ENCODE measurements at regions not wholly inside any gene's neighbourhood (a gene's known extent, or its start where the extent isn't known, plus 50 kb on each side); places are given as distances from the start of the nearest gene placed in this dataset.
A peak's percentile ranks its signal among the peaks of the same experiment; 100 is the strongest.

DNA sequence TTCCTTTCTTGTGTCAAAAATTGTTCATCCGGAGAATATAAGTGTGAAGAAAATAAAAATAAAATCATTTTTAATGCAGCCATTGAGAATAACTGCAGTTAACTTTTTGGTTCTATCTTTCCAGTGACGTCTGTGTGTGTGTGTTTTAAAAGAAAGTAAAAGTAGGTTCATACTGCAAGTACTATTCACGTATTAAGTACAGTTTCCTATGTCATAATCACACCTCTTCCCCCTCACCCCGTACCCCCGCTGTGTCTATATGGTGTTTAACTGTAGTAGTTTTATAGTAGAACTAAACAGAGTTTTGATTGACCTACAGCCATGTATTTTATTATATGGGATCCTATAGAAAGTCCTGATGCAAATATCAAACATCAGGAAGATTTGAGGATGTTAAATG lies 78.5 kb upstream of the CLCN4 start:
- Mint-ChIP-seq H3K27me3 (no peaks in the 10 kb centered on the region), H3K4me1 (ENCODE audit: low read depth) (peaks cover 12% of the 10 kb centered on the region), H3K4me3 (no peak overlapping the region), H3K36me3 (ENCODE audit: low read depth) (peaks cover 9% of the 10 kb centered on the region), H3K9me3 (no peaks in the 10 kb centered on the region), H3K27ac (no peak overlapping the region)
- CTCF ChIA-PET: interaction anchor here (1.7 kb wide), 1 partner anchor 42 kb away, joined by 4 read pairs; no protein-coding TSS in a partner anchor
- no peaks in the 10 kb centered on the region for H3K36me3 ChIP-seq (ENCODE audit: insufficient read depth, low read length)
- ATAC-seq (ENCODE audit: poor library complexity): no peak
- DNase-seq: no peak
- no peaks in the 10 kb centered on the region for H3K9me3 ChIP-seq (ENCODE audit: control insufficient read depth in 1 of 2, insufficient read depth in 1 of 2, low read length in 2 of 2)
- intact Hi-C loops (cut with DNase I, micrococcal nuclease): loop anchor here in 1 of 2 experiments (5.0 kb wide), 1 partner anchor 39 kb away; no protein-coding TSS in a partner anchor
- no peak overlapping the region for H3K27ac ChIP-seq (ENCODE audit: low read depth in 1 of 2, low read length in 2 of 2)
- POLR2A ChIA-PET: interaction anchor here (2.4 kb wide), 1 partner anchor 33 kb away, joined by 8 read pairs; no protein-coding TSS in a partner anchor
- TF ChIP-seq, protein P1, sequence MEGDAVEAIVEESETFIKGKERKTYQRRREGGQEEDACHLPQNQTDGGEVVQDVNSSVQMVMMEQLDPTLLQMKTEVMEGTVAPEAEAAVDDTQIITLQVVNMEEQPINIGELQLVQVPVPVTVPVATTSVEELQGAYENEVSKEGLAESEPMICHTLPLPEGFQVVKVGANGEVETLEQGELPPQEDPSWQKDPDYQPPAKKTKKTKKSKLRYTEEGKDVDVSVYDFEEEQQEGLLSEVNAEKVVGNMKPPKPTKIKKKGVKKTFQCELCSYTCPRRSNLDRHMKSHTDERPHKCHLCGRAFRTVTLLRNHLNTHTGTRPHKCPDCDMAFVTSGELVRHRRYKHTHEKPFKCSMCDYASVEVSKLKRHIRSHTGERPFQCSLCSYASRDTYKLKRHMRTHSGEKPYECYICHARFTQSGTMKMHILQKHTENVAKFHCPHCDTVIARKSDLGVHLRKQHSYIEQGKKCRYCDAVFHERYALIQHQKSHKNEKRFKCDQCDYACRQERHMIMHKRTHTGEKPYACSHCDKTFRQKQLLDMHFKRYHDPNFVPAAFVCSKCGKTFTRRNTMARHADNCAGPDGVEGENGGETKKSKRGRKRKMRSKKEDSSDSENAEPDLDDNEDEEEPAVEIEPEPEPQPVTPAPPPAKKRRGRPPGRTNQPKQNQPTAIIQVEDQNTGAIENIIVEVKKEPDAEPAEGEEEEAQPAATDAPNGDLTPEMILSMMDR (IDR thresholded peaks at IDR 0.05): no peak
- H3K4me3 ChIP-seq (ENCODE audit: low read length): no peak overlapping the region
- no peaks in the 10 kb centered on the region for H3K27me3 ChIP-seq (ENCODE audit: control insufficient read depth in 1 of 2, insufficient read depth in 2 of 2, low read length in 2 of 2)
- peaks cover 11% of the 10 kb centered on the region for H3K4me1 ChIP-seq (ENCODE audit: insufficient read depth, low read length)

- TF ChIP-seq, protein P1 (IDR thresholded peaks at IDR 0.05): no peak
- Histone ChIP-seq H3K27ac (ENCODE audit: low read depth in 1 of 2, low read length in 2 of 2) (no peak overlapping the region), H3K36me3 (ENCODE audit: insufficient read depth, low read length) (no peaks in the 10 kb centered on the region), H3K4me1 (ENCODE audit: insufficient read depth, low read length) (peaks cover 18% of the 10 kb centered on the region), H3K4me3 (ENCODE audit: low read length) (no peak overlapping the region), H3K27me3 (ENCODE audit: control insufficient read depth in 1 of 2, insufficient read depth in 2 of 2, low read length in 2 of 2) (no peaks in the 10 kb centered on the region), H3K9me3 (ENCODE audit: control insufficient read depth in 1 of 2, insufficient read depth in 1 of 2, low read length in 2 of 2) (no peaks in the 10 kb centered on the region)
- POLR2A ChIA-PET: no interaction called here
- H3K4me3 Mint-ChIP-seq: no peak overlapping the region
- CTCF ChIA-PET: no interaction called here
- intact Hi-C loops (cut with DNase I, micrococcal nuclease): loop anchor here in 1 of 2 experiments (5.0 kb wide), 1 partner anchor 38 kb away; no protein-coding TSS in a partner anchor
- peaks cover 9% of the 10 kb centered on the region for H3K36me3 Mint-ChIP-seq (ENCODE audit: low read depth)
- no peaks in the 10 kb centered on the region for H3K9me3 Mint-ChIP-seq
- no peaks in the 10 kb centered on the region for H3K27me3 Mint-ChIP-seq
- H3K4me1 Mint-ChIP-seq (ENCODE audit: low read depth): peaks cover 21% of the 10 kb centered on the region
- DNase-seq: no peak
- ATAC-seq (ENCODE audit: poor library complexity): no peak
- no peak overlapping the region for H3K27ac Mint-ChIP-seq
These were observed 77.5 kb upstream of the CLCN4 start for GRCh38 chrX:10079231-10079630.

DNA sequence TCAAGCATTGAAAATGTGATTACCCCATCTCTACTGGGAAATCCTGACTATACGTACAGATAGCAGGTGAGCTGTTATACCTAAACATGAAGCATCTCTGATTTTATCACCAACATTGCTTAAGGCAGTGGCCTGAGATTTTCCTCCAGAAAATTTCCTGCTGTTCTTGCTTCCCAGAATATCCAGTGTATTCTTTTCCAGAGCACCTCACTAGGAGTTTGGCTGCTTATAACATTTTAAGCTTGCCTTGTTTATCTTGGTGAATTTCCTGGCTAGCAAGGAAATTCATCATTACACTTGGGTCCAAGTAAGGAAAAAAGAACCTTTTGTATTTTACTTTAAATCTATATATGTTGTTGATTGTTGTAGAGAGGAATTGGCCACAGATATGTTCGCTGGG lies 73.0 kb upstream of the CLCN4 start:
- H3K27ac ChIP-seq (ENCODE audit: low read depth in 1 of 2, low read length in 2 of 2): peak overlapping the region; percentile 29 to 70
- peak overlapping the region; percentile 86 for H3K27ac Mint-ChIP-seq

More for the DNA sequence above, 73.0 kb upstream of the CLCN4 start:
- intact Hi-C loops (cut with DNase I, micrococcal nuclease): no loop called here
- Histone ChIP-seq H3K36me3 (ENCODE audit: insufficient read depth, low read length) (no peaks in the 10 kb centered on the region), H3K4me1 (ENCODE audit: insufficient read depth, low read length) (peaks cover 42% of the 10 kb centered on the region), H3K9me3 (ENCODE audit: control insufficient read depth in 1 of 2, insufficient read depth in 1 of 2, low read length in 2 of 2) (no peaks in the 10 kb centered on the region), H3K27me3 (ENCODE audit: control insufficient read depth in 1 of 2, insufficient read depth in 2 of 2, low read length in 2 of 2) (no peaks in the 10 kb centered on the region), H3K4me3 (ENCODE audit: low read length) (no peak overlapping the region)
- no peak for ATAC-seq (ENCODE audit: poor library complexity)
- H3K4me1 Mint-ChIP-seq (ENCODE audit: low read depth): peaks cover 36% of the 10 kb centered on the region
- peaks cover 5% of the 10 kb centered on the region for H3K36me3 Mint-ChIP-seq (ENCODE audit: low read depth)
- ChIA-PET CTCF (interaction anchor here (1.5 to 3.5 kb wide), 2 partner anchors 35 to 88 kb away, joined by 3 to 14 read pairs; no protein-coding TSS in a partner anchor), POLR2A (interaction anchor here (2.0 kb wide), 1 partner anchor 27 kb away, joined by 11 read pairs; no protein-coding TSS in a partner anchor)
- no peaks in the 10 kb centered on the region for H3K9me3 Mint-ChIP-seq
- TF ChIP-seq, protein P1 (IDR thresholded peaks at IDR 0.05): no peak
- no peak overlapping the region for H3K4me3 Mint-ChIP-seq
- no peaks in the 10 kb centered on the region for H3K27me3 Mint-ChIP-seq
- DNase-seq: no peak
